HEK293T (cell line): ENCODE measurements at regions not wholly inside any gene's neighbourhood (a gene's known extent, or its start where the extent isn't known, plus 50 kb on each side); places are given as distances from the start of the nearest gene placed in this dataset.
"Not testable (repeated sequence)": the region's sequence is repeated elsewhere in the genome, so short reads cannot be mapped to it uniquely, and the experiment has no call there.

Experiments used
- CTCF ChIA-PET: fragments of 350-600 bp; formaldehyde crosslinking; extraction: SDS; loops from one replicate; lab custom pipeline; 2021; ENCODE audit warnings: antibody characterized with exemption, inconsistent platforms; lab: Yijun Ruan, JAX
- POLR2A ChIA-PET: fragments of 350-600 bp; formaldehyde crosslinking; extraction: SDS; loops from one replicate; lab custom pipeline; 2020; ENCODE audit warnings: antibody characterized with exemption, inconsistent platforms; lab: Yijun Ruan, JAX
- DNase-seq: peaks from one replicate; pipeline ENCODE4 v3.0.0; 2012; ENCODE audit warnings: mixed read lengths; ENCODE audit errors: extremely low spot score
- ARNT ChIP-seq: fragments of 450-650 bp; IDR thresholded peaks from 2 replicates; pipeline ENCODE4 v1.6.1; 2017; ENCODE audit warnings: mild to moderate bottlenecking
- BHLHE40 ChIP-seq: fragments of 450-650 bp; IDR thresholded peaks from 2 replicates; pipeline ENCODE4 v1.6.1; 2016; ENCODE audit warnings: mild to moderate bottlenecking, moderate library complexity, borderline replicate concordance
- CTBP1 ChIP-seq: fragments of 450-650 bp; IDR thresholded peaks from 2 replicates; pipeline ENCODE4 v1.6.1; 2016; ENCODE audit warnings: borderline replicate concordance
- ELF4 ChIP-seq: fragments of 450-650 bp; IDR thresholded peaks from 2 replicates; pipeline ENCODE4 v1.6.1; 2017; ENCODE audit warnings: antibody characterized with exemption
- FOXA1 ChIP-seq: fragments of 450-650 bp; IDR thresholded peaks from 2 replicates; pipeline ENCODE4 v1.6.1; 2016; ENCODE audit warnings: mild to moderate bottlenecking
- FOXK2 ChIP-seq: fragments of 450-650 bp; IDR thresholded peaks from 2 replicates; pipeline ENCODE4 v1.6.1; 2016; ENCODE audit warnings: mild to moderate bottlenecking
- FOXM1 ChIP-seq: fragments of 450-650 bp; IDR thresholded peaks from 2 replicates; pipeline ENCODE4 v1.6.1; 2017; ENCODE audit warnings: mild to moderate bottlenecking, borderline replicate concordance
- HDGF ChIP-seq: fragments of 450-650 bp; IDR thresholded peaks from 2 replicates; pipeline ENCODE4 v1.6.1; 2017; ENCODE audit warnings: antibody characterized with exemption, borderline replicate concordance
- L3MBTL2 ChIP-seq: fragments of 450-650 bp; conservative IDR thresholded peaks from 2 replicates; pipeline ENCODE4 v1.6.1; 2016; ENCODE audit warnings: mild to moderate bottlenecking
- LEF1 ChIP-seq: fragments of 450-650 bp; IDR thresholded peaks from 2 replicates; pipeline ENCODE4 v1.6.1; 2017; ENCODE audit warnings: mild to moderate bottlenecking, borderline replicate concordance
- NFRKB ChIP-seq: fragments of 450-650 bp; IDR thresholded peaks from 2 replicates; pipeline ENCODE4 v1.6.1; 2016; ENCODE audit warnings: mild to moderate bottlenecking, moderate library complexity
- SP1 ChIP-seq: fragments of 450-650 bp; IDR thresholded peaks from 2 replicates; pipeline ENCODE4 v1.6.1; 2017
- SUZ12 ChIP-seq: fragments of 450-650 bp; IDR thresholded peaks from 2 replicates; pipeline ENCODE4 v1.6.1; 2016; ENCODE audit warnings: mild to moderate bottlenecking
- TARDBP ChIP-seq: fragments of 450-650 bp; IDR thresholded peaks from 2 replicates; pipeline ENCODE4 v1.6.1; 2016
- ZNF384 ChIP-seq: fragments of 450-650 bp; IDR thresholded peaks from 2 replicates; pipeline ENCODE4 v1.6.1; 2016
- TF ChIP-seq, protein P1 (sequence below): fragments of 450-650 bp; IDR thresholded peaks from 2 replicates; pipeline ENCODE4 v1.6.1; 2016

DNA sequence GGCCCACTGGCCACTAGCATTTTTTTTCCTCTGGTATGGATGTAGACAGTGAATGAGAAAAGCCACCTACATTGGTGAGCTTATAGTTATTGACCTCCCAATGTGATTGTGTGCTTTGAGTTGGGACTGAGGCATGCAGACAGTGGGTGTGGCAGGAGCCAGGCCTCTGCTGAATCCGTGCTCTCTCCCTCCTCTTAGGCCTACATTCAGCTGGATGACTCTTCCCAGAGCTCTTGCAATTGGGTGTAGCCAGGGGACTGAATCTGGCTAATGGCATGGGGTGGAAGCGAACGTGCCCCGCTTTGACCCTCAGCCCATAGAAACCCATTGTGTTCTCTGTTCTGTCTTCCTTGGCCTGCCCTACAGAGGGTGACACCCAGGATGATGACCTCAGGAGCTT lies 698.3 kb upstream of the HS6ST1 start:
- TF ChIP-seq SUZ12 (no peak), BHLHE40 (no peak), FOXM1 (no peak), HDGF (no peak), L3MBTL2 (no peak), ZNF384 (no peak), FOXA1 (no peak), NFRKB (no peak), FOXK2 (no peak)
- TF ChIP-seq, protein P1, sequence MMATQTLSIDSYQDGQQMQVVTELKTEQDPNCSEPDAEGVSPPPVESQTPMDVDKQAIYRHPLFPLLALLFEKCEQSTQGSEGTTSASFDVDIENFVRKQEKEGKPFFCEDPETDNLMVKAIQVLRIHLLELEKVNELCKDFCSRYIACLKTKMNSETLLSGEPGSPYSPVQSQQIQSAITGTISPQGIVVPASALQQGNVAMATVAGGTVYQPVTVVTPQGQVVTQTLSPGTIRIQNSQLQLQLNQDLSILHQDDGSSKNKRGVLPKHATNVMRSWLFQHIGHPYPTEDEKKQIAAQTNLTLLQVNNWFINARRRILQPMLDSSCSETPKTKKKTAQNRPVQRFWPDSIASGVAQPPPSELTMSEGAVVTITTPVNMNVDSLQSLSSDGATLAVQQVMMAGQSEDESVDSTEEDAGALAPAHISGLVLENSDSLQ = no peak
- no peak for DNase-seq
- ChIA-PET CTCF (no interaction called here), POLR2A (no interaction called here)

DNA sequence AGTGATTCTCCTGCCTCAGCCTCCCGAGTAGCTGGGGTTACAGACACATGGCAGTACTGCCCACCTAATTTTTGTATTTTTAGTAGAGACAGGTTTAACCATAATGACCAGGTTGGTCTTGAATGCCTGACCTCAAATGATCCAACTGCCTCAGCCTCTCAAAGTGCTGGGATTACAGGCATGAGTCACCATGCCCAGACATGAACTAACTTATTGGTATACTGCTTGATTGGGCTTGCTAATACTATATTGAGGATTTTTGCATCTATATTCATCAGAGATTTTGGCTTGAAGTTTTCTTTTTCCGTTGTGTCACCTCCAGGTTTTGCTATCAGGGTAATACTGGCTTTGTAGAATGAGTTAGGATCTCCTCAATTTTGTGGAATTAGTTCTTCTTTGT lies 706.1 kb upstream of the HS6ST1 start:
- no peak for TF ChIP-seq FOXM1
- no peak for TF ChIP-seq SP1
- TF ChIP-seq FOXA1 = no peak
- no peak for TF ChIP-seq LEF1
- no peak for TF ChIP-seq TARDBP
- DNase-seq = no peak
- ChIA-PET CTCF (no interaction called here), POLR2A (no interaction called here)

DNA sequence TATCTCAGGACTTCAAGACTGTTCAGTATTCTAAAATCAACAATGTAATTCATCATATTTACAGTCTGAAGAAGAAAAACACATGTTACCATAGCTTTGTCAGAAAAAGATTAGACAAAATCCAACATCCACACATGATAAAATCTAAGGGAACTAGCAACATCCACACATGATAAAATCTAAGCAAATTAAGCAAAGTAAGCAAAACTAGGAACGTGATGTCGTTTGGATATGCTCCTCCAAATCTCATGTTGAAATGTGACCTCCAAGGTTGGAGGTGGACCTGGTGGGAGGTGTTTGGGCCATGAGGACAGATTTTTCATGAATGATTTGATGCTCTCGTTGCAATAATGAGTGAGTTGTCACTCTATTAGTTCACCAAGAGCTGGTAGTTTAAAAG lies 717.3 kb upstream of the HS6ST1 start:
- POLR2A ChIA-PET = no interaction called here
- CTCF ChIA-PET = no interaction called here

DNA sequence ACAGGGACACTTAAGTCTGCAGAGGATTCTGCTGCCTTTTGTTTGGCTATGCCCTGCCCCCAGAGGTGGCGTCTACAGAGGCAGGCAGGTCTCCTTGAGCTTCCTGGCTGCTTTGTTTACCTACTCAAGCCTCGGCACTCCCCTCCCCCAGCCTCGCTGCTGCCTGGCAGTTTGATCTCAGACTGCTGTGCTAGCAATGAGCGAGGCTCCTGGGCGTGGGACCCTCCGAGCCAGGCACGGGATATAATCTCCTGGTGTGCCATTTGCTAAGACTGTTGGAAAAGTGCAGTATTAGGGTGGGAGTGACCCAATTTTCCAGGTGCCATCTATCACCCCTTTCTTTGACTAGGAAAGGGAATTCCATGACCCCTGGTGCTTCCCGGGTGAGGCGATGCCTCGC lies 725.0 kb upstream of the HS6ST1 start:
- CTCF ChIA-PET = not testable (repeated sequence)

More for the DNA sequence above, 717.3 kb upstream of the HS6ST1 start:
- DNase-seq = no peak
- TF ChIP-seq SUZ12 = no peak
- TF ChIP-seq FOXK2 = no peak
- no peak for TF ChIP-seq NFRKB
- TF ChIP-seq ELF4 = no peak

DNA sequence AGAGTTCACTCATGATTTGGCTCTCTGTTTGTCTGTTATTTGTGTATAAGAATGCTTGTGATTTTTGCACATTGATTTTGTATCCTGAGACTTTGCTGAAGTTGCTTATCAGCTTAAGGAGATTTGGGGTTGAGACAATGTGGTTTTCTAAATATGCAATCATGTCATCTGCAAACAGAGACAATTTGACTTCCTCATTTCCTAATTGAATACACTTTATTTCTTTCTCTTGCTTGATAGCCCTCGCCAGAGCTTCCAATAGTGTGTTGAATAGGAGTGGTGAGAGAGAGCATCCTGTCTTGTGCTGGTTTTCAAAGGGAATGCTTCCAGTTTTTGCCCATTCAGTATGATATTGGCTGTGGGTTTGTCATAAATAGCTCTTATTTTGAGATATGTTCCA lies 727.8 kb upstream of the HS6ST1 start:
- DNase-seq, CTCF ChIA-PET, POLR2A ChIA-PET: not testable (repeated sequence)

More for the DNA sequence above, 725.0 kb upstream of the HS6ST1 start:
- DNase-seq, POLR2A ChIA-PET: not testable (repeated sequence)

DNA sequence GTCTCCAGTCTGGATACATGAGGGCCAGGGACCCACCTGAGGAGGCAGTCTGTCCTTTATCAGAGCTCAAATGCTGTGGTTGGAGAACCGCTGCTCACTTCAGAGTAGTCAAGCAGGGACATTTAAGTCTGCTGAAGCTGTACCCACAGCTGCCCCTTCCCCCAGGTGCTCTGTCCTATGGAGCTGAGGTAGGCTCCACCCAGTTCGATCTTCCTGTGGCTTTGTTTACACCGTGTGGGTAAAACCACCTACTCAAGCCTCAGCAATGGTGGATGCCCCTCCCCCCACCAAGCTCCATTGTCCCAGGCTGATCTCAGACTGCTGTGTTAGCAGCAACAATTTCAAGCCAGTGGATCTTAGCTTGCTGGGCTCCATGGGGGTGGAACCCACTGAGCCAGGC lies 731.4 kb upstream of the HS6ST1 start:
- ChIA-PET CTCF (no interaction called here), POLR2A (no interaction called here)
- TF ChIP-seq SUZ12 (no peak), ZNF384 (no peak), CTBP1 (no peak), SP1 (no peak), ELF4 (no peak), L3MBTL2 (no peak), BHLHE40 (no peak), FOXK2 (no peak), NFRKB (no peak), ARNT (no peak), LEF1 (no peak), FOXM1 (no peak), HDGF (no peak), TARDBP (no peak), FOXA1 (no peak)
- TF ChIP-seq, protein P1 = no peak
- DNase-seq = no peak

DNA sequence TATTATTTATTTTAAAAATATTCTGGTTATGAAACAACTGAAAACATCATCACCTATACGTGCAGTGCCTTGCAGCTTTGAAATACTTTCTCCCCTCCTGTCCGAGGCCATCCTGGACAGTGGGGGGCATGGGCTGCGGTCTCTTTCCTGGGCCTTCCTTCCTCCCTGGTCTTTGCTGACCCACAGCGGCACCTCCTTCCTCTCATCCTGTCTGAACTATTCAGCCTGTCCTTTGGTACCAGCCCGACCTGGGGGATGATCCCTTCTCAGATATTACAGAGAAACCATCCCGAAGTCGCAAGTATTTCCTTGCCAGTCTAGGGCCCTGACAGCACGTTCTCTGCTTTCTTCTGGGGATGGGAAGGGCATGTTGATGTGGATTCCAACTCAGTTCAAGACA lies 736.6 kb upstream of the HS6ST1 start:
- CTCF ChIA-PET = interaction anchor here (0.7 kb wide), 1 partner anchor 503 kb away, joined by 3 read pairs; no protein-coding TSS in a partner anchor
- POLR2A ChIA-PET = no interaction called here
- no peak for TF ChIP-seq LEF1
- TF ChIP-seq HDGF = no peak
- DNase-seq = no peak

DNA sequence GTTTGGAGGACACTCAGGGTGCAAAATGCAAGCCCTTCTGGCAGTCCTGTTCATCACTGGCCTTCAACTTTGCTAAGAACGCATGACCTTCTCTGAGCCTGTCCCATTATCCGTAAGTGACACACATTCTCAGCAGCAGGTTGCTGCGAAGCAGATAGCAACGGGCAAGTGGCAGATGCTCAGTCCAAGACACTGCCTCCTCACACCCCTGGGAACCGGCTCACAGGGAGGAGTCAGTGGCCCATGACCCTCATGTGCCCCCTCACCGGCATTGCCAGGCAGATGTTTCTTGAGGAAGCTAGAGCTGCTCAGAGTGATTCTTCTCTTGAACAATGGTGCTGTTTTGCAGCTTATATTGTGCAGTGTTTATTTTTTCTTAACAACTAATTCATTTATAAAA lies 737.2 kb upstream of the HS6ST1 start:
- CTCF ChIA-PET = interaction anchor here (0.6 to 0.7 kb wide), 2 partner anchors 42 to 502 kb away, joined by 3 read pairs; no protein-coding TSS in a partner anchor

More for the DNA sequence above, 737.2 kb upstream of the HS6ST1 start:
- TF ChIP-seq HDGF (no peak), SUZ12 (no peak), FOXK2 (no peak), ELF4 (no peak), FOXA1 (no peak), L3MBTL2 (no peak), FOXM1 (no peak)
- TF ChIP-seq, protein P1 = no peak
- POLR2A ChIA-PET = no interaction called here
- no peak for DNase-seq
